Vagina (tissue), 2 donors: ENCODE measurements at regions not wholly inside any gene's neighbourhood (a gene's known extent, or its start where the extent isn't known, plus 50 kb on each side); places are given as distances from the start of the nearest gene placed in this dataset.

ENCODE experiments used
- POLR2A ChIP-seq, 2 donors: fragments of 450-650 bp; IDR thresholded peaks; one replicate each; pipeline ENCODE4 v1.6.1; 2017; ENCODE audit warnings: antibody characterized with exemption in 2 of 2, mild to moderate bottlenecking in 2 of 2, moderate library complexity in 2 of 2
- POLR2AphosphoS5 ChIP-seq, 2 donors: sonication (generic); formaldehyde crosslinking; IDR thresholded peaks; one replicate each; pipeline ENCODE4 v1.9.0; 2017; ENCODE audit warnings: antibody characterized with exemption in 2 of 2, mild to moderate bottlenecking in 2 of 2, low read depth in 1 of 2; ENCODE audit not compliant: insufficient read depth in 1 of 2
- TF ChIP-seq, protein P1 (sequence below), 3 experiments: fragments of 450-650 bp in 2 of 3; fragments of 200-600 bp in 1 of 3; sonication (generic) in 1 of 3; IDR thresholded peaks; one replicate each; pipeline ENCODE4 v1.5.1; 2017 to 2019; ENCODE audit warnings: antibody characterized with exemption in 3 of 3, mild to moderate bottlenecking in 2 of 3, moderate library complexity in 2 of 3

- TF ChIP-seq, protein P1, sequence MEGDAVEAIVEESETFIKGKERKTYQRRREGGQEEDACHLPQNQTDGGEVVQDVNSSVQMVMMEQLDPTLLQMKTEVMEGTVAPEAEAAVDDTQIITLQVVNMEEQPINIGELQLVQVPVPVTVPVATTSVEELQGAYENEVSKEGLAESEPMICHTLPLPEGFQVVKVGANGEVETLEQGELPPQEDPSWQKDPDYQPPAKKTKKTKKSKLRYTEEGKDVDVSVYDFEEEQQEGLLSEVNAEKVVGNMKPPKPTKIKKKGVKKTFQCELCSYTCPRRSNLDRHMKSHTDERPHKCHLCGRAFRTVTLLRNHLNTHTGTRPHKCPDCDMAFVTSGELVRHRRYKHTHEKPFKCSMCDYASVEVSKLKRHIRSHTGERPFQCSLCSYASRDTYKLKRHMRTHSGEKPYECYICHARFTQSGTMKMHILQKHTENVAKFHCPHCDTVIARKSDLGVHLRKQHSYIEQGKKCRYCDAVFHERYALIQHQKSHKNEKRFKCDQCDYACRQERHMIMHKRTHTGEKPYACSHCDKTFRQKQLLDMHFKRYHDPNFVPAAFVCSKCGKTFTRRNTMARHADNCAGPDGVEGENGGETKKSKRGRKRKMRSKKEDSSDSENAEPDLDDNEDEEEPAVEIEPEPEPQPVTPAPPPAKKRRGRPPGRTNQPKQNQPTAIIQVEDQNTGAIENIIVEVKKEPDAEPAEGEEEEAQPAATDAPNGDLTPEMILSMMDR (IDR thresholded peaks at IDR 0.05): no peak
- no peak for TF ChIP-seq POLR2A (IDR thresholded peaks at IDR 0.05)
- no peak for TF ChIP-seq POLR2AphosphoS5 (IDR thresholded peaks at IDR 0.05; ENCODE audit: insufficient read depth in 1 of 2, low read depth in 1 of 2)
These were observed 76.7 kb upstream of the BARX2 start for GRCh38 chr11:129298988-129299387.
